ENCODE measurements at regions not wholly inside any gene's neighbourhood (a gene's known extent, or its start where the extent isn't known, plus 50 kb on each side); places are given as distances from the start of the nearest gene placed in this dataset.
"Not testable (repeated sequence)": the region's sequence is repeated elsewhere in the genome, so short reads cannot be mapped to it uniquely, and the experiment has no call there.

DNA sequence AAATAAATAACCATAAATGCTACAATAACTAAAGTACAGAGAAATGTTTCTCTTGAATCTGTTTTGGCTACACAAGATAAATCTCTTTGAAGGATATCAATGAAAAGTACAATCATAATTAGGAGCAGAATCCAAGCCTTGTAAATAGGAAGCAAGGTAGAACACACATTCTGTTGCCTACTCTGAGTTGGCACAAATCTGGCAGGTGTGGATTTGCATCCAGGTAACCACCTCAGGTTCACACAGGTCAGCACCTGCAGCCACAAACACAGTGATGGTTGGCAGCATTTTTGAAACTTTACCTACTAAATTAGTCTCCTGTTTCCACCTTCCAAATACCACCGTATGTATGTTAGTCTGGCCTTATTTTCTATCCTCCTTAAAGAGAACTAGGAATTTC, 105.3 kb upstream of the PIK3R1 start:
- WGBS, 2 donors: 71 to 73% methylated on average over 1 of the region's 1 CpG
- DNase-seq: no peak
- H3K4me1 ChIP-seq: no peaks in the 10 kb centered on the region
- H3K36me3 ChIP-seq: no peaks in the 10 kb centered on the region
- H3K27ac ChIP-seq: no peak overlapping the region
- H3K27me3 ChIP-seq: no peaks in the 10 kb centered on the region
- TF ChIP-seq POLR2A (IDR thresholded peaks at IDR 0.05): no peak
- TF ChIP-seq, protein P1, sequence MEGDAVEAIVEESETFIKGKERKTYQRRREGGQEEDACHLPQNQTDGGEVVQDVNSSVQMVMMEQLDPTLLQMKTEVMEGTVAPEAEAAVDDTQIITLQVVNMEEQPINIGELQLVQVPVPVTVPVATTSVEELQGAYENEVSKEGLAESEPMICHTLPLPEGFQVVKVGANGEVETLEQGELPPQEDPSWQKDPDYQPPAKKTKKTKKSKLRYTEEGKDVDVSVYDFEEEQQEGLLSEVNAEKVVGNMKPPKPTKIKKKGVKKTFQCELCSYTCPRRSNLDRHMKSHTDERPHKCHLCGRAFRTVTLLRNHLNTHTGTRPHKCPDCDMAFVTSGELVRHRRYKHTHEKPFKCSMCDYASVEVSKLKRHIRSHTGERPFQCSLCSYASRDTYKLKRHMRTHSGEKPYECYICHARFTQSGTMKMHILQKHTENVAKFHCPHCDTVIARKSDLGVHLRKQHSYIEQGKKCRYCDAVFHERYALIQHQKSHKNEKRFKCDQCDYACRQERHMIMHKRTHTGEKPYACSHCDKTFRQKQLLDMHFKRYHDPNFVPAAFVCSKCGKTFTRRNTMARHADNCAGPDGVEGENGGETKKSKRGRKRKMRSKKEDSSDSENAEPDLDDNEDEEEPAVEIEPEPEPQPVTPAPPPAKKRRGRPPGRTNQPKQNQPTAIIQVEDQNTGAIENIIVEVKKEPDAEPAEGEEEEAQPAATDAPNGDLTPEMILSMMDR (IDR thresholded peaks at IDR 0.05): no peak
- intact Hi-C loops (cut with DNase I): no loop called here
- no peaks in the 10 kb centered on the region for H3K9me3 ChIP-seq
- no peak overlapping the region for H3K4me3 ChIP-seq (replicated peaks in 1 of 3)

DNA sequence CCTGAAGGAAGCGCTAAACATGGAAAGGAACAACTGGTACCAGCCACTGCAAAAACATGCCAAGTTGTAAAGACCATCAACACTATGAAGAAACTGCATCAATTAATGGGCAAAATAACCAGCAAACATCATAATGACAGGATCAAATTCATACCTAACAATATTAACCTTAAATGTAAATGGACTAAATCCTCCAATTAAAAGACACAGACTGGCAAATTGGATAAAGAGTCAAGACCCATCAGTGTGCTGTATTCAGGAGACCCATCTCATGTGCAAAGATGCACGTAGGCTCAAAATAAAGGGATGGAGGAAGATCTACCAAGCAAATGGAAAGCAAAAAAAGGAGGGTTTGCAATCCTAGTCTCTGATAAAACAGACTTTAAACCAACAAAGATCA, 111.3 kb upstream of the PIK3R1 start:
- DNase-seq; intact Hi-C loops (cut with DNase I); H3K4me3 ChIP-seq (replicated peaks in 1 of 3); H3K27ac ChIP-seq; H3K27me3 ChIP-seq; H3K4me1 ChIP-seq; H3K36me3 ChIP-seq; H3K9me3 ChIP-seq: not testable (repeated sequence)
- WGBS, 2 donors: 92 to 95% methylated on average over 2 of the region's 2 CpGs

DNA sequence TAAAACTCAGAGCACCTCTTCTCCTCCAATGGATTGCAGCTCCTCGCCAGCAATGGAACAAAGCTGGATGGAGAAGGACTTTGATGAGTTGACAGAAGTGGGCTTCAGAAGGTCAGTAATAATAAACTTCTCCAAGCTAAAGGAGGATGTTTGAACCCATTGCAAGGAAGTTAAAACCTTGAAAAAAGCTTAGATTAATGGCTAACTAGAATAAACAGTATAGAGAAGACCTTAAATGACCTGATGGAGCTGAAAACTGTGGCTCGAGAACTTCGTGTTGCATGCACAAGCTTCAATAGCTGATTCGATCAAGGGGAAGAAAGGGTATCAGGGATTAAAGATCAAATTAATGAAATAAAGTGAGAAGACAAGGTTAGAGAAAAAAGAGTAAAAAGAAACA, 112.3 kb upstream of the PIK3R1 start:
- WGBS, 2 donors: 94% methylated on average over 4 of the region's 4 CpGs
- H3K4me1 ChIP-seq; H3K27me3 ChIP-seq; intact Hi-C loops (cut with DNase I); H3K4me3 ChIP-seq (replicated peaks in 1 of 3); H3K27ac ChIP-seq; DNase-seq; H3K9me3 ChIP-seq; H3K36me3 ChIP-seq: not testable (repeated sequence)

DNA sequence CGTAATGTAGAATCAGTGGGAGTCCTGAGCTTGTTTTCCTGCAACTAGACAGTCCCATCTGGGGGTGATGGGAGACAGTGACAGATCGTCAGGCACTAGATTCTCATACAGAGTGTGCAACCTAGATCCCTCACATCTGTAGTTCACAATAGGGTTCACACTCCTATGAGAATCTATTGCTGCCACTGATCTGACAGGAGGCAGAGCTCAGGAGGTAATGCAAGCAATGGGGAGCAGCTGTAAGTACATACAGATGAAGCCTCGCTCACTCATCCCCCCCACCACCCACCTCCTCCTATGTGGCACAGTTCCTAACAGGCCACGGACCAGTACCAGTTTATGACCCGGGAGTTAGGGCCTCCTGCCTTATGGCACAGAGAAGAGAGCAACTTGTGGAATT, 116.2 kb upstream of the PIK3R1 start:
- 92 to 95% methylated on average over 5 of the region's 5 CpGs for WGBS, 2 donors
- TF ChIP-seq, protein P1 (IDR thresholded peaks at IDR 0.05): no peak
- no peak for TF ChIP-seq POLR2A (IDR thresholded peaks at IDR 0.05)

DNA sequence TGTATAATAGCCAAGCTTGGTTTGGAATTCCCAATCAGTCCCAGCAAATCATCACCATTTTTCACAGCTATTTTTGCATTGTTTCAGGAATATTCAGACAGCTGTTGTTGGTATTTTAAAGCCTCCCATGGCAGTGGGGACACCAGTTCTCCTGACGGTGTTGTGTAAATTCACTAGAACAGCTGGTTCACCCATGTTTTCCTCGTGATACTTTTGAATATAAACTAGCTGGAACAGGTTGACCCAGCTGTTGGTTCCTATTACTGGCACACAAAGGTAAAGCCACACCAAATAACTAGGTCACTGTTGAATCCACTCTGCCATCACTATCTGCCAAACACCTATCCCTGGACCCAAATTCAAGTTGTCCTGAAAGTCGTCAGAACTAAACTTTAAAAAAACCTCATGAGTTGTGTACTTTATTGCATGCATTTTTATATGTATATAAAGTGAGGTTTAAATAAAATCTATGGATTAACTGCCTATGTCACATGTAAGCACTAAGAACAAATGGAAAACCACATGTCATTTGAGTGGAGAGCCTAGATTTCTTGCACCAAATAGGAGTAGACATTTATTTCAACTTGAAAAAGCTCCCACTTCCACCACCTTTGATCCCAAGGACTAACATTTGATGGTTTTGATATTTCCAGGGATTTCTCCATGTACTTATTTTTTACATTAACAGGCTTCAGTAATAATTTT, 121.9 kb upstream of the PIK3R1 start:
- WGBS, 2 donors: 94 to 96% methylated on average over 3 of the region's 3 CpGs
- DNase-seq: no peak
- Histone ChIP-seq H3K36me3 (no peaks in the 10 kb centered on the region), H3K9me3 (no peaks in the 10 kb centered on the region), H3K27me3 (no peaks in the 10 kb centered on the region), H3K4me3 (replicated peaks in 1 of 3) (no peak overlapping the region), H3K27ac (no peak overlapping the region), H3K4me1 (no peaks in the 10 kb centered on the region)
- intact Hi-C loops (cut with DNase I): no loop called here
- no peak for TF ChIP-seq POLR2A (IDR thresholded peaks at IDR 0.05)
- TF ChIP-seq, protein P1 (IDR thresholded peaks at IDR 0.05): no peak

More for the DNA sequence above, 116.2 kb upstream of the PIK3R1 start:
- no peak overlapping the region for H3K27ac ChIP-seq
- DNase-seq: no peak
- H3K4me1 ChIP-seq: no peaks in the 10 kb centered on the region
- intact Hi-C loops (cut with DNase I): no loop called here
- no peaks in the 10 kb centered on the region for H3K36me3 ChIP-seq
- no peak overlapping the region for H3K4me3 ChIP-seq (replicated peaks in 1 of 3)
- H3K9me3 ChIP-seq: no peaks in the 10 kb centered on the region
- H3K27me3 ChIP-seq: no peaks in the 10 kb centered on the region

DNA sequence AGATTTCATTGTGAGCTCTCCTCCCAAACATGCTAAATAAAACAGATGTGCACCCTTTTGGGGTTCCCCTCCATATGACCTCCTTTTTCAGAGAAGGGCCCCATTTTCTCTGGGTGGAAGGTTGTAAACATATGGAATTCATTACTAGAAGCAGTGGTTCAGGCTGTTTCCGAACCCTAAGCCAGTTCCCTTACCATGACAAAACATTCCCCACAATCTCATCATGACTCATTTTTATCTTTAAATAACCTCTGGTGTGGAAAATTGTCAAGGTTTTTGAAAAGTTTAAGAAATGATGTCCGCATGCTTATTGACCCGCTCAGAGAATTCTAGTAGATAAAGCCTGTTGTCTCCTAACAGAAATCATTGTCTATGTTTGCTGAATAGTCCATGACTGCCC, 127.3 kb upstream of the PIK3R1 start:
- TF ChIP-seq POLR2A (IDR thresholded peaks at IDR 0.05): no peak
- TF ChIP-seq, protein P1 (IDR thresholded peaks at IDR 0.05): no peak
- Histone ChIP-seq H3K27ac (no peak overlapping the region), H3K27me3 (no peaks in the 10 kb centered on the region), H3K4me1 (peaks cover 0 to 18% of the 10 kb centered on the region in 2 donors), H3K36me3 (no peaks in the 10 kb centered on the region), H3K4me3 (replicated peaks in 1 of 3) (no peak overlapping the region), H3K9me3 (no peaks in the 10 kb centered on the region)
- WGBS, 2 donors: 80 to 83% methylated on average over 3 of the region's 3 CpGs
- no peak for DNase-seq
- intact Hi-C loops (cut with DNase I): no loop called here
